HCT116 (cell line): ENCODE measurements at regions not wholly inside any gene's neighbourhood (a gene's known extent, or its start where the extent isn't known, plus 50 kb on each side); places are given as distances from the start of the nearest gene placed in this dataset.

ENCODE experiments used
- ATAC-seq: fragments of 200-7000 bp; cut with Tn5 transposase; 2 replicates; pipeline ENCODE4 v1.9.1; 2020; ENCODE audit warnings: mild to moderate bottlenecking, moderate library complexity
- BruUV-seq: library from RNA; stranded (reverse); fragments of 400-500 nt; replicated peaks from 2 replicates; lab custom pipeline; 2021; lab: Mats Ljungman, UMichigan
- CTCF ChIA-PET: fragments of 300-600 bp; sonication (Branson Sonifier 250); formaldehyde crosslinking; loops from one replicate; lab custom pipeline; 2021; ENCODE audit warnings: antibody characterized with exemption; lab: Charles Lee
- POLR2A ChIA-PET: fragments of 300-600, 350-600 bp; sonication (Branson Sonifier 250); formaldehyde crosslinking; loops from one replicate; lab custom pipeline; 2021; ENCODE audit warnings: antibody characterized with exemption; lab: Charles Lee
- RAD21 ChIA-PET, 2 experiments: fragments of 300-600 bp; sonication (Branson Sonifier 250); formaldehyde crosslinking; loops; one replicate each; lab custom pipeline; 2023; ENCODE audit warnings: low total read pairs in 2 of 2; ENCODE audit not compliant: uncharacterized antibody in 2 of 2, unreplicated experiment in 2 of 2, low non-redundant PET in 1 of 2; lab: Charles Lee
- DNase-seq: peaks from one replicate; pipeline ENCODE4 v3.0.0-alpha.2; 2010; ENCODE audit warnings: low read depth, low spot score
- H2AFZ ChIP-seq: fragments of 200-600 bp; shearing (Covaris generic), sonication (generic); 2 replicates; pipeline ENCODE4 v1.6.1; 2017; ENCODE audit warnings: low read depth, mixed run types, mixed read lengths, antibody characterized with exemption, low read length; ENCODE audit not compliant: poor library complexity, severe bottlenecking
- H3K27ac ChIP-seq: 2 replicates; pipeline ENCODE4 v1.5.1; 2012; ENCODE audit warnings: low read depth, low read length
- H3K27me3 ChIP-seq: fragments of 200-600 bp; sonication (generic); 2 replicates; pipeline ENCODE4 v1.6.1; 2016; ENCODE audit warnings: mixed run types, low read length, mixed read lengths; ENCODE audit not compliant: insufficient read depth
- H3K36me3 ChIP-seq, 2 experiments: fragments of 200-500 bp in 1 of 2; fragments of 200-600 bp in 1 of 2; sonication (Bioruptor generic) in 1 of 2; sonication (generic) in 1 of 2; 2 replicates each; pipeline versions ENCODE4 v1.5.1 to v1.6.1; 2014 to 2016; ENCODE audit warnings: low read length in 2 of 2, inconsistent platforms in 1 of 2, mixed read lengths in 1 of 2, mixed run types in 1 of 2; ENCODE audit not compliant: insufficient read depth in 2 of 2, control insufficient read depth in 1 of 2
- H3K4me1 ChIP-seq, 2 experiments: fragments of 200-600 bp in 1 of 2; sonication (generic) in 1 of 2; 2 replicates each; pipeline versions ENCODE4 v1.5.1 to v1.6.1; 2012 to 2017; ENCODE audit warnings: low read length in 2 of 2, inconsistent platforms in 1 of 2, mild to moderate bottlenecking in 1 of 2, mixed read lengths in 1 of 2, mixed run types in 1 of 2, moderate library complexity in 1 of 2; ENCODE audit not compliant: insufficient read depth in 2 of 2, control insufficient read depth in 1 of 2
- H3K4me2 ChIP-seq: fragments of 200-600 bp; sonication (generic); 2 replicates; pipeline ENCODE4 v1.6.1; 2017; ENCODE audit warnings: mixed run types, low read length, mixed read lengths
- H3K4me3 ChIP-seq, 2 experiments: fragments of 200-600 bp in 1 of 2; sonication (generic) in 1 of 2; replicated peaks in 1 of 2; 2 replicates each; pipeline ENCODE4 v1.5.1; 2011 to 2016; ENCODE audit warnings: low read length in 2 of 2, control low read depth in 1 of 2, low read depth in 1 of 2, mild to moderate bottlenecking in 1 of 2, mixed read lengths in 1 of 2, mixed run types in 1 of 2
- H3K79me2 ChIP-seq: fragments of 200-600 bp; sonication (generic); 2 replicates; pipeline ENCODE4 v1.6.1; 2017; ENCODE audit warnings: mild to moderate bottlenecking, mixed run types, low read length, moderate library complexity, mixed read lengths; ENCODE audit not compliant: insufficient read depth
- H3K9ac ChIP-seq: fragments of 200-600 bp; sonication (generic); 2 replicates; pipeline ENCODE4 v1.6.1; 2016; ENCODE audit warnings: low read length, mixed read lengths
- H3K9me2 ChIP-seq: fragments of 200-600 bp; sonication (generic), shearing (Covaris generic); 2 replicates; pipeline ENCODE4 v1.6.1; 2017; ENCODE audit warnings: mixed run types, mild to moderate bottlenecking, moderate library complexity; ENCODE audit not compliant: insufficient read depth
- H3K9me3 ChIP-seq, 2 experiments: fragments of 200-500 bp in 1 of 2; fragments of 200-600 bp in 1 of 2; sonication (Bioruptor generic) in 1 of 2; sonication (generic) in 1 of 2; 2 replicates each; pipeline ENCODE4 v1.6.1; 2014 to 2017; ENCODE audit warnings: low read length in 2 of 2, mixed read lengths in 2 of 2, inconsistent platforms in 1 of 2, low read depth in 1 of 2, mild to moderate bottlenecking in 1 of 2, mixed run types in 1 of 2, moderate library complexity in 1 of 2; ENCODE audit not compliant: control insufficient read depth in 1 of 2, insufficient read depth in 1 of 2
- H4K20me1 ChIP-seq: fragments of 200-600 bp; sonication (generic), shearing (Covaris generic); 2 replicates; pipeline ENCODE4 v1.6.1; 2017; ENCODE audit warnings: mixed run types, mild to moderate bottlenecking, moderate library complexity; ENCODE audit not compliant: insufficient read depth
- ATF3 ChIP-seq: IDR thresholded peaks from 2 replicates; pipeline ENCODE4 v1.6.1; 2012
- CBX3 ChIP-seq: IDR thresholded peaks from 2 replicates; pipeline ENCODE4 v1.6.1; 2012; ENCODE audit warnings: low read depth
- CEBPB ChIP-seq: IDR thresholded peaks from 2 replicates; pipeline ENCODE4 v1.6.1; 2012; ENCODE audit warnings: low read depth
- EGR1 ChIP-seq: IDR thresholded peaks from 2 replicates; pipeline ENCODE4 v1.6.1; 2012; ENCODE audit warnings: low read depth
- ELF1 ChIP-seq: IDR thresholded peaks from 2 replicates; pipeline ENCODE4 v1.6.1; 2012; ENCODE audit warnings: low read depth, borderline replicate concordance
- EZH2phosphoT487 ChIP-seq: fragments of 200-600 bp; IDR thresholded peaks from 2 replicates; pipeline ENCODE4 v1.6.1; 2018; ENCODE audit warnings: antibody characterized with exemption, borderline replicate concordance
- FOSL1 ChIP-seq: IDR thresholded peaks from 2 replicates; pipeline ENCODE4 v1.6.1; 2012; ENCODE audit warnings: low read depth
- POLR2AphosphoS5 ChIP-seq: IDR thresholded peaks from 2 replicates; pipeline ENCODE4 v1.6.1; 2011; ENCODE audit warnings: mild to moderate bottlenecking, low read depth, low read length, moderate library complexity
- RAD21 ChIP-seq: IDR thresholded peaks from 2 replicates; pipeline ENCODE4 v1.6.1; 2012; ENCODE audit warnings: low read depth, mild to moderate bottlenecking
- SIN3A ChIP-seq: IDR thresholded peaks from 2 replicates; pipeline ENCODE4 v1.6.1; 2012; ENCODE audit warnings: low read depth
- SRF ChIP-seq: IDR thresholded peaks from 2 replicates; pipeline ENCODE4 v1.6.1; 2012; ENCODE audit warnings: low read depth
- YY1 ChIP-seq: IDR thresholded peaks from 2 replicates; pipeline ENCODE4 v1.6.1; 2011; ENCODE audit warnings: low read length, low read depth, moderate library complexity, mild to moderate bottlenecking; ENCODE audit not compliant: insufficient replicate concordance; ENCODE audit errors: extremely low read depth
- intact Hi-C: fragments of 100-400 bp; cut with micrococcal nuclease; formaldehyde crosslinking; loops from 2 replicates; pipeline ENCODE4 v1.10.0; 2022
- TF ChIP-seq, protein P1 (sequence below): IDR thresholded peaks from 2 replicates; pipeline ENCODE4 v1.6.1; 2012; ENCODE audit warnings: low read depth
- TF ChIP-seq, protein P2 (sequence below): IDR thresholded peaks from 2 replicates; pipeline ENCODE4 v1.6.1; 2012
- TF ChIP-seq, protein P3 (sequence below): IDR thresholded peaks from 2 replicates; pipeline ENCODE4 v1.6.1; 2011; ENCODE audit warnings: mild to moderate bottlenecking, low read length, moderate library complexity; ENCODE audit not compliant: insufficient replicate concordance; ENCODE audit errors: extremely low read depth

DNA sequence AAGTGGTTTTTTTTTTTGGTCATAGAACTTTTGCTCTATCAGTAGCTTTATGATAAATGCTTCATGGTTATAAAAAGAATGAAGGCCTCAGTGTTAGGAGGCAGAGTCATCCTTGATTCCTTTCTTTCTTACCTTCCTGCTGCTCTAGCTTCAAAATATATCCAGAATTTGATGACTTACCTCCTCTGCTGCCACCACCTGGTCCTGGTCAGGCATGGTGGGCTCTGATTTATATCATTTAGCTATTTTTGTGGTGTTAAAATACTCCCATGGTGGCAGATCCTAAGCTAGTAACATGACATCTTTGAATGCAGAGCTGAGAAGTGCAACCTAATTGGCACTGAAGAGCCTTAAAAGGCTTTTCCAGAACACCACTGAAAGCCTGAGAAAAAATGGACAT is 508.8 kb upstream of the CDH8 start:
- Histone ChIP-seq H3K9me2 (no peaks in the 10 kb centered on the region), H3K9me3 (peaks cover 13 to 20% of the 10 kb centered on the region in 2 experiments; a peak in 2 of 4 replicates), H4K20me1 (no peaks in the 10 kb centered on the region), H3K27ac (no peak overlapping the region), H2AFZ (no peak overlapping the region), H3K4me3 (no peak overlapping the region), H3K27me3 (no peaks in the 10 kb centered on the region), H3K36me3 (no peaks in the 10 kb centered on the region), H3K4me2 (no peak overlapping the region), H3K4me1 (no peaks in the 10 kb centered on the region), H3K79me2 (no peaks in the 10 kb centered on the region), H3K9ac (no peak overlapping the region)
- DNase-seq (no peak), ATAC-seq (no peak)
- intact Hi-C loops = no loop called here
- RAD21 ChIA-PET = no interaction called here
- POLR2A ChIA-PET = no interaction called here
- no TSS peak for BruUV-seq
- CTCF ChIA-PET = no interaction called here
- TF ChIP-seq SRF = no peak
- TF ChIP-seq SIN3A = no peak
- TF ChIP-seq CBX3 = no peak
- TF ChIP-seq FOSL1 = no peak
- no peak for TF ChIP-seq YY1
- TF ChIP-seq ATF3 = no peak
- TF ChIP-seq, protein P1, sequence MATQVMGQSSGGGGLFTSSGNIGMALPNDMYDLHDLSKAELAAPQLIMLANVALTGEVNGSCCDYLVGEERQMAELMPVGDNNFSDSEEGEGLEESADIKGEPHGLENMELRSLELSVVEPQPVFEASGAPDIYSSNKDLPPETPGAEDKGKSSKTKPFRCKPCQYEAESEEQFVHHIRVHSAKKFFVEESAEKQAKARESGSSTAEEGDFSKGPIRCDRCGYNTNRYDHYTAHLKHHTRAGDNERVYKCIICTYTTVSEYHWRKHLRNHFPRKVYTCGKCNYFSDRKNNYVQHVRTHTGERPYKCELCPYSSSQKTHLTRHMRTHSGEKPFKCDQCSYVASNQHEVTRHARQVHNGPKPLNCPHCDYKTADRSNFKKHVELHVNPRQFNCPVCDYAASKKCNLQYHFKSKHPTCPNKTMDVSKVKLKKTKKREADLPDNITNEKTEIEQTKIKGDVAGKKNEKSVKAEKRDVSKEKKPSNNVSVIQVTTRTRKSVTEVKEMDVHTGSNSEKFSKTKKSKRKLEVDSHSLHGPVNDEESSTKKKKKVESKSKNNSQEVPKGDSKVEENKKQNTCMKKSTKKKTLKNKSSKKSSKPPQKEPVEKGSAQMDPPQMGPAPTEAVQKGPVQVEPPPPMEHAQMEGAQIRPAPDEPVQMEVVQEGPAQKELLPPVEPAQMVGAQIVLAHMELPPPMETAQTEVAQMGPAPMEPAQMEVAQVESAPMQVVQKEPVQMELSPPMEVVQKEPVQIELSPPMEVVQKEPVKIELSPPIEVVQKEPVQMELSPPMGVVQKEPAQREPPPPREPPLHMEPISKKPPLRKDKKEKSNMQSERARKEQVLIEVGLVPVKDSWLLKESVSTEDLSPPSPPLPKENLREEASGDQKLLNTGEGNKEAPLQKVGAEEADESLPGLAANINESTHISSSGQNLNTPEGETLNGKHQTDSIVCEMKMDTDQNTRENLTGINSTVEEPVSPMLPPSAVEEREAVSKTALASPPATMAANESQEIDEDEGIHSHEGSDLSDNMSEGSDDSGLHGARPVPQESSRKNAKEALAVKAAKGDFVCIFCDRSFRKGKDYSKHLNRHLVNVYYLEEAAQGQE = no peak
- TF ChIP-seq EGR1 = no peak
- no peak for TF ChIP-seq ELF1
- no peak for TF ChIP-seq EZH2phosphoT487
- TF ChIP-seq, protein P2, sequence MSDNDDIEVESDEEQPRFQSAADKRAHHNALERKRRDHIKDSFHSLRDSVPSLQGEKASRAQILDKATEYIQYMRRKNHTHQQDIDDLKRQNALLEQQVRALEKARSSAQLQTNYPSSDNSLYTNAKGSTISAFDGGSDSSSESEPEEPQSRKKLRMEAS = no peak
- no peak for TF ChIP-seq POLR2AphosphoS5
- no peak for TF ChIP-seq RAD21
- no peak for TF ChIP-seq CEBPB
- TF ChIP-seq, protein P3, sequence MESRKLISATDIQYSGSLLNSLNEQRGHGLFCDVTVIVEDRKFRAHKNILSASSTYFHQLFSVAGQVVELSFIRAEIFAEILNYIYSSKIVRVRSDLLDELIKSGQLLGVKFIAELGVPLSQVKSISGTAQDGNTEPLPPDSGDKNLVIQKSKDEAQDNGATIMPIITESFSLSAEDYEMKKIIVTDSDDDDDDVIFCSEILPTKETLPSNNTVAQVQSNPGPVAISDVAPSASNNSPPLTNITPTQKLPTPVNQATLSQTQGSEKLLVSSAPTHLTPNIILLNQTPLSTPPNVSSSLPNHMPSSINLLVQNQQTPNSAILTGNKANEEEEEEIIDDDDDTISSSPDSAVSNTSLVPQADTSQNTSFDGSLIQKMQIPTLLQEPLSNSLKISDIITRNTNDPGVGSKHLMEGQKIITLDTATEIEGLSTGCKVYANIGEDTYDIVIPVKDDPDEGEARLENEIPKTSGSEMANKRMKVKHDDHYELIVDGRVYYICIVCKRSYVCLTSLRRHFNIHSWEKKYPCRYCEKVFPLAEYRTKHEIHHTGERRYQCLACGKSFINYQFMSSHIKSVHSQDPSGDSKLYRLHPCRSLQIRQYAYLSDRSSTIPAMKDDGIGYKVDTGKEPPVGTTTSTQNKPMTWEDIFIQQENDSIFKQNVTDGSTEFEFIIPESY = no peak
